SH-SY5Y (cell line): ENCODE measurements at regions not wholly inside any gene's neighbourhood (a gene's known extent, or its start where the extent isn't known, plus 50 kb on each side); places are given as distances from the start of the nearest gene placed in this dataset.

Experiments
- GATA2 ChIP-seq: IDR thresholded peaks from 2 replicates; pipeline ENCODE4 v1.6.1; 2011; ENCODE audit warnings: mild to moderate bottlenecking, low read depth, low read length
- GATA3 ChIP-seq: IDR thresholded peaks from 2 replicates; pipeline ENCODE4 v1.6.1; 2011; ENCODE audit warnings: low read depth, mild to moderate bottlenecking, low read length, moderate library complexity

GRCh38 chr1:208874915-208875314 is 630.7 kb upstream of the PLXNA2 start:
- no peak for TF ChIP-seq GATA3
- TF ChIP-seq GATA2, result no peak
